H1 (cell line): ENCODE measurements at regions not wholly inside any gene's neighbourhood (a gene's known extent, or its start where the extent isn't known, plus 50 kb on each side); places are given as distances from the start of the nearest gene placed in this dataset.

Experiments
- BCL11A ChIP-seq, 2 experiments: IDR thresholded peaks; one replicate each; pipeline ENCODE4 v1.6.1; 2011; ENCODE audit warnings: low read depth in 2 of 2, low read length in 2 of 2, mild to moderate bottlenecking in 2 of 2
- CBX5 ChIP-seq: fragments of 300-800, 300-1000 bp; sonication (generic); IDR thresholded peaks from 2 replicates; pipeline ENCODE4 v1.7.1; 2016; ENCODE audit warnings: antibody characterized with exemption, low read length, low read depth
- GTF2F1 ChIP-seq: IDR thresholded peaks from 2 replicates; pipeline ENCODE4 v1.6.1; 2012; ENCODE audit warnings: low read depth, low read length, improper control_type of control experiment, borderline replicate concordance
- KDM5A ChIP-seq: fragments of 200-600 bp; IDR thresholded peaks from 2 replicates; pipeline ENCODE4 v1.7.1; 2012; ENCODE audit warnings: mild to moderate bottlenecking, low read length, inconsistent platforms, mixed read lengths
- PHF8 ChIP-seq: fragments of 200-600 bp; sonication (generic); conservative IDR thresholded peaks from 2 replicates; pipeline ENCODE4 v1.7.1; 2012; ENCODE audit warnings: low read depth, mild to moderate bottlenecking, inconsistent platforms, low read length, moderate library complexity
- POLR2AphosphoS5 ChIP-seq: IDR thresholded peaks from 2 replicates; pipeline ENCODE4 v1.6.1; 2011; ENCODE audit warnings: low read depth, low read length
- RAD21 ChIP-seq, 2 experiments: IDR thresholded peaks in 1 of 2; conservative IDR thresholded peaks in 1 of 2; 2 replicates each; pipeline ENCODE4 v1.6.1; 2011; ENCODE audit warnings: low read depth in 2 of 2, low read length in 2 of 2, improper control_type of control experiment in 1 of 2, inconsistent platforms in 1 of 2, mild to moderate bottlenecking in 1 of 2, moderate library complexity in 1 of 2
- SAP30 ChIP-seq: fragments of 300-600 bp; sonication (generic); IDR thresholded peaks from 2 replicates; pipeline ENCODE4 v1.7.1; 2012; ENCODE audit warnings: low read length, moderate library complexity, mild to moderate bottlenecking, inconsistent platforms; ENCODE audit not compliant: insufficient read depth, insufficient replicate concordance
- TAF1 ChIP-seq: IDR thresholded peaks from 2 replicates; pipeline ENCODE4 v1.6.1; 2011; ENCODE audit warnings: mild to moderate bottlenecking, low read depth, low read length
- TF ChIP-seq, protein P1 (sequence below): IDR thresholded peaks from 2 replicates; pipeline ENCODE4 v1.6.1; 2012; ENCODE audit warnings: low read length, inconsistent platforms

DNA sequence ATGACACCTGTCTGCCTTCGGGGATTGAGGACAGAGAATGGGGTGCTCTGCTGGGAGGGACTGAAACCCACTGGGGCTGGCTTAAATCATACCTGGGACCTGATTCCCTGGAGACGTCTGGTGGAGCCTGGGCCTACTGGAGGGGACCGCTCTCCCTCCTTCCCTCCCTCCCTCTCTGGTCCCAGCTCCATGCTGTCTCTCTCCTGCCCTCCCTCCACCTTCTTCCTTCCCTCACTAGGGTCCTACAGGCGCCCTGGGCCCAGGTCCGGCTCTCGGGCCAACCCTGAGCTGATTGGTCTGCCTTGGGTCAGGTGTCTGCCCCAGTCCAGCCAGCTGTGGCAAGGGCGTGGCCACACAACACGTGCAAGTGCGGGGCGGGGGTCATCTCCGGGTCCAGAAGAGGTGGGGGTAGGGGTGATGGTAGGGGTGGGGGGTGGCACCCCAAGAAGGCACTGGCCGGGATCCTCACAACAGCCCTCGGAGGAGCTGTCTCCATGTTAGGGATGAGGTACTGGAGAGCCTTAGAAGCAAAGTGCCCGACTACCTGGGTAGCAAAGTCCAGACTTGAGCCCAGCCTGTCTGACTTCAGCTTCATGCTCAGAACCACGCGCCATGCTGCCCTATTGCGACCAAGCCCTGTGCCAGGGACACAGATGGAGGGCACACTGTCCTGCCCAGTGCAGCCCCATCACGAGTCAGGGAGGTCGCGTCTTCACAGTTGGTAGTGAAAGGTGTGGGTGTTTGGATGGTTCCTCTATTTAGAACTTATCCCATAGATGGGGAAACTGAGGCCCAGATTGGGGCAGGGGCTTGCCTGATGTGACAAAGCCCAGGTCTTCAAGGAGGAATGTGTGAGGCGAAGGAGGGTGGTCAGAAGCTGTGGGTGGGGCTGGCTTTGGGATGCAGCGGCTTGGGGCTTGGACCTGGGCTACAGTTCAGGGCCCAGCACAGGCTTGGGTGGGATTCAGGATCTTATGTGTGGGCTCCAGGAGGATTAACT lies 574.1 kb downstream of the PTPRU start (continued):
- TF ChIP-seq RAD21 (IDR thresholded peaks at IDR 0.05 in 1 of 2, conservative IDR thresholded peaks at IDR 0.05 in 1 of 2; ENCODE audit: low read depth in 2 of 2, low read length in 2 of 2) (no peak), TAF1 (no peak), POLR2AphosphoS5 (no peak), BCL11A (IDR thresholded peaks at IDR 0.05; ENCODE audit: low read depth in 2 of 2, low read length in 2 of 2) (no peak), PHF8 (no peak), GTF2F1 (no peak), SAP30 (no peak), CBX5 (no peak), KDM5A (no peak)
- TF ChIP-seq, protein P1, sequence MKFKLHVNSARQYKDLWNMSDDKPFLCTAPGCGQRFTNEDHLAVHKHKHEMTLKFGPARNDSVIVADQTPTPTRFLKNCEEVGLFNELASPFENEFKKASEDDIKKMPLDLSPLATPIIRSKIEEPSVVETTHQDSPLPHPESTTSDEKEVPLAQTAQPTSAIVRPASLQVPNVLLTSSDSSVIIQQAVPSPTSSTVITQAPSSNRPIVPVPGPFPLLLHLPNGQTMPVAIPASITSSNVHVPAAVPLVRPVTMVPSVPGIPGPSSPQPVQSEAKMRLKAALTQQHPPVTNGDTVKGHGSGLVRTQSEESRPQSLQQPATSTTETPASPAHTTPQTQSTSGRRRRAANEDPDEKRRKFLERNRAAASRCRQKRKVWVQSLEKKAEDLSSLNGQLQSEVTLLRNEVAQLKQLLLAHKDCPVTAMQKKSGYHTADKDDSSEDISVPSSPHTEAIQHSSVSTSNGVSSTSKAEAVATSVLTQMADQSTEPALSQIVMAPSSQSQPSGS: no peak
